ENCODE measurements at regions not wholly inside any gene's neighbourhood (a gene's known extent, or its start where the extent isn't known, plus 50 kb on each side); places are given as distances from the start of the nearest gene placed in this dataset.

- ChIA-PET POLR2A (interaction anchor here (1.0 to 1.1 kb wide), 3 partner anchors 8 to 104 kb away, joined by 3 to 4 read pairs (median 3); no protein-coding TSS in a partner anchor), CTCF (interaction anchor here (0.5 to 3.2 kb wide), 3 partner anchors 11 to 240 kb away, joined by 3 to 8 read pairs (median 4); no protein-coding TSS in a partner anchor)
- H3K4me3 Mint-ChIP-seq (ENCODE audit: unreplicated experiment): no peak overlapping the region
- intact Hi-C loops (cut with micrococcal nuclease): no loop called here
- BruUV-seq (replicated peaks): no TSS peak
- peaks cover 24% of the 10 kb centered on the region for H3K4me1 Mint-ChIP-seq (ENCODE audit: insufficient read depth, unreplicated experiment)
- no peak overlapping the region for H3K27ac Mint-ChIP-seq (ENCODE audit: low read depth, unreplicated experiment)
- no peaks in the 10 kb centered on the region for H3K27me3 Mint-ChIP-seq (ENCODE audit: insufficient read depth, unreplicated experiment)
- no peak for DNase-seq (ENCODE audit: unreplicated experiment)
- H3K36me3 Mint-ChIP-seq (ENCODE audit: insufficient read depth, unreplicated experiment): no peaks in the 10 kb centered on the region
- H3K9me3 Mint-ChIP-seq (ENCODE audit: unreplicated experiment): no peaks in the 10 kb centered on the region
- TF ChIP-seq CTCF (IDR thresholded peaks at IDR 0.05; ENCODE audit: unreplicated experiment): no peak
Measured at GRCh38 chr1:234734869-234735268, 124.9 kb upstream of the IRF2BP2 start.

- Mint-ChIP-seq H3K4me1 (ENCODE audit: insufficient read depth, unreplicated experiment) (peaks cover 24% of the 10 kb centered on the region), H3K36me3 (ENCODE audit: insufficient read depth, unreplicated experiment) (no peaks in the 10 kb centered on the region), H3K27ac (ENCODE audit: low read depth, unreplicated experiment) (no peak overlapping the region), H3K9me3 (ENCODE audit: unreplicated experiment) (no peaks in the 10 kb centered on the region), H3K4me3 (ENCODE audit: unreplicated experiment) (no peak overlapping the region), H3K27me3 (ENCODE audit: insufficient read depth, unreplicated experiment) (no peaks in the 10 kb centered on the region)
- BruUV-seq (replicated peaks): no TSS peak
- DNase-seq (ENCODE audit: unreplicated experiment): no peak
- TF ChIP-seq CTCF (IDR thresholded peaks at IDR 0.05; ENCODE audit: unreplicated experiment): no peak
- intact Hi-C loops (cut with micrococcal nuclease): no loop called here
- CTCF ChIA-PET: interaction anchor here (0.6 to 3.2 kb wide), 4 partner anchors 10 to 383 kb away, joined by 3 to 8 read pairs (median 4); no protein-coding TSS in a partner anchor
- POLR2A ChIA-PET: interaction anchor here (2.4 kb wide), 1 partner anchor 10 kb away, joined by 11 read pairs; no protein-coding TSS in a partner anchor
Measured at GRCh38 chr1:234734412-234734835, 124.4 kb upstream of the IRF2BP2 start.

GRCh38 chr1:234733427-234733826 is 123.4 kb upstream of the IRF2BP2 start:
- BruUV-seq (replicated peaks): no TSS peak
- CTCF ChIA-PET: interaction anchor here (0.6 to 3.2 kb wide), 2 partner anchors 9 to 1450 kb away, joined by 3 to 8 read pairs; no protein-coding TSS in a partner anchor
- POLR2A ChIA-PET: interaction anchor here (0.7 to 2.4 kb wide), 3 partner anchors 9 to 38 kb away, joined by 3 to 11 read pairs (median 3); no protein-coding TSS in a partner anchor
- Mint-ChIP-seq H3K27me3 (ENCODE audit: insufficient read depth, unreplicated experiment) (no peaks in the 10 kb centered on the region), H3K9me3 (ENCODE audit: unreplicated experiment) (no peaks in the 10 kb centered on the region), H3K36me3 (ENCODE audit: insufficient read depth, unreplicated experiment) (no peaks in the 10 kb centered on the region), H3K4me1 (ENCODE audit: insufficient read depth, unreplicated experiment) (peaks cover 24% of the 10 kb centered on the region), H3K27ac (ENCODE audit: low read depth, unreplicated experiment) (no peak overlapping the region), H3K4me3 (ENCODE audit: unreplicated experiment) (no peak overlapping the region)
- DNase-seq (ENCODE audit: unreplicated experiment): no peak
- intact Hi-C loops (cut with micrococcal nuclease): no loop called here
- TF ChIP-seq CTCF (IDR thresholded peaks at IDR 0.05; ENCODE audit: unreplicated experiment): no peak

GRCh38 chr1:234732671-234733390 is 122.9 kb upstream of the IRF2BP2 start:
- intact Hi-C loops (cut with micrococcal nuclease): no loop called here
- Mint-ChIP-seq H3K27me3 (ENCODE audit: insufficient read depth, unreplicated experiment) (no peaks in the 10 kb centered on the region), H3K36me3 (ENCODE audit: insufficient read depth, unreplicated experiment) (no peaks in the 10 kb centered on the region), H3K27ac (ENCODE audit: low read depth, unreplicated experiment) (no peak overlapping the region), H3K4me3 (ENCODE audit: unreplicated experiment) (no peak overlapping the region), H3K4me1 (ENCODE audit: insufficient read depth, unreplicated experiment) (peaks cover 24% of the 10 kb centered on the region), H3K9me3 (ENCODE audit: unreplicated experiment) (no peaks in the 10 kb centered on the region)
- no peak for TF ChIP-seq CTCF (IDR thresholded peaks at IDR 0.05; ENCODE audit: unreplicated experiment)
- POLR2A ChIA-PET: interaction anchor here (0.8 to 2.4 kb wide), 2 partner anchors 9 to 11 kb away, joined by 3 to 11 read pairs; no protein-coding TSS in a partner anchor
- BruUV-seq (replicated peaks): no TSS peak
- no peak for DNase-seq (ENCODE audit: unreplicated experiment)
- CTCF ChIA-PET: interaction anchor here (0.6 to 3.2 kb wide), 4 partner anchors 9 to 324 kb away, joined by 3 to 8 read pairs (median 4); no protein-coding TSS in a partner anchor
